ENCODE measurements at regions not wholly inside any gene's neighbourhood (a gene's known extent, or its start where the extent isn't known, plus 50 kb on each side); places are given as distances from the start of the nearest gene placed in this dataset.

- DNase-seq (ENCODE audit: low spot score, unreplicated experiment): no peak
- no peak for TF ChIP-seq CTCF (IDR thresholded peaks at IDR 0.05; ENCODE audit: unreplicated experiment)
- Mint-ChIP-seq H3K27me3 (no peaks in the 10 kb centered on the region), H3K4me1 (ENCODE audit: low read depth) (no peaks in the 10 kb centered on the region), H3K4me3 (ENCODE audit: low read depth) (no peak overlapping the region), H3K9me3 (ENCODE audit: low read depth) (peaks cover 23% of the 10 kb centered on the region), H3K27ac (no peak overlapping the region), H3K36me3 (ENCODE audit: insufficient read depth) (peaks cover 19% of the 10 kb centered on the region)
Measured at GRCh38 chrX:102860235-102860634, 76.8 kb upstream of the RAB40AL start.

GRCh38 chrX:102863735-102864134 lies 73.3 kb upstream of the RAB40AL start:
- Mint-ChIP-seq H3K4me3 (ENCODE audit: low read depth) (no peak overlapping the region), H3K27me3 (no peaks in the 10 kb centered on the region), H3K9me3 (ENCODE audit: low read depth) (peaks cover 7% of the 10 kb centered on the region), H3K36me3 (ENCODE audit: insufficient read depth) (peaks cover 5% of the 10 kb centered on the region), H3K4me1 (ENCODE audit: low read depth) (no peaks in the 10 kb centered on the region), H3K27ac (no peak overlapping the region)
- TF ChIP-seq CTCF (IDR thresholded peaks at IDR 0.05; ENCODE audit: unreplicated experiment): peak; percentile 75
- peak; percentile 62 for DNase-seq (ENCODE audit: low spot score, unreplicated experiment)

DNA sequence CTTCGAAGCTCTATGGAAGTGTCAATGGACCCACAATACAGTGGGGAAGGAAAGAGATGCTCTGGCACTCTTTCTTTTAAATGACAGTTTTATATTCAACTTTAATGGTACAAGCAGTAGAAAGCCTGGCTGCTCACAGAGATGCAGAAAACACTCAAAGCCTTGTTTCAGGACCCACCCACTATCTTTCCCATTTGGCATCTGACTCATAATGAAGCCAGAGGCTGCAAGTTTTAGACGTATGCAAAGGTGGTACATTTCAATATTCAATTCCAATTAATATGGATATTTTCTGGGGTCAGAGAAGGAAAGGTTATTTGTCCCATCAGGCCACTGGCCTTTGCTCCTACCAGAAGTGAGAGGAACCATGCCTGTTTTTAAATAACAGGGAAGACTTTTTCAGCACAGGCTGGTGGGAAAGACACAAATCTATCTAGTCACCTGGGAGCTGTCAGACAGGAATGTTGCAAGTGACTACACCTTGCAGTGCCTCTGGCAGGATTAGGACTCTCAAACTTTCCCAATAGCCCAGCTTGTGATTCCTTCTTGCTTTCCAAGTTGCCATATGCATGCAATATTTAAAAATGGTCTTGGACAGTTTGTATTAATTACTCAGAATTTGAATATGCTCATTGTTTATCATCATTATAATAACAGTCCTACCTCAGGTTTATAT lies 70.0 kb upstream of the RAB40AL start:
- no peak for DNase-seq (ENCODE audit: low spot score, unreplicated experiment)
- peaks cover 5% of the 10 kb centered on the region for H3K36me3 Mint-ChIP-seq (ENCODE audit: insufficient read depth)
- TF ChIP-seq CTCF (IDR thresholded peaks at IDR 0.05; ENCODE audit: unreplicated experiment): no peak
- no peaks in the 10 kb centered on the region for H3K4me1 Mint-ChIP-seq (ENCODE audit: low read depth)
- H3K27me3 Mint-ChIP-seq: no peaks in the 10 kb centered on the region
- peaks cover 5% of the 10 kb centered on the region for H3K9me3 Mint-ChIP-seq (ENCODE audit: low read depth)
- H3K27ac Mint-ChIP-seq: no peak overlapping the region
- no peak overlapping the region for H3K4me3 Mint-ChIP-seq (ENCODE audit: low read depth)

DNA sequence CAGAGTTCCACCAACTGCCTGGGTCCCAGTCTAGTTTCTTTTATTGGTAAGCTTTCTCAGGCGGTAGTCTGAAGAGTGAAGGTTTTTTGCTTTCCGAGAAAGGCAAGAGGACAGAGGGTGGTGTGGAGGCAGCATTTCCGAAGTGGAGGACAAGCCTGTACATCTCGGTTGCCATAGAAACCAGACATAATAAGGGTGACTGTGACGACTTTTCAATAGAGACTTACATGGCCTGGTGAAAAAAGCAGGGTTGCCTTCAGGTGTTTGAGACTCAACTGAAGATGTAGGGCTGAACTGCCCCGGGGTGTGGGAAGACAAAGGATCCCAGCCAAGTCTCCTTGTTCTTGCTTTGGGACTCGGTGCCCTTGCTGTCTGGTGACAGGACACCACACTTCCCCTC lies 53.6 kb upstream of the RAB40AL start:
- Mint-ChIP-seq H3K4me1 (ENCODE audit: low read depth) (no peaks in the 10 kb centered on the region), H3K4me3 (ENCODE audit: low read depth) (no peak overlapping the region), H3K36me3 (ENCODE audit: insufficient read depth) (peaks cover 9% of the 10 kb centered on the region), H3K9me3 (ENCODE audit: low read depth) (peaks cover 20% of the 10 kb centered on the region), H3K27me3 (no peaks in the 10 kb centered on the region), H3K27ac (no peak overlapping the region)
- TF ChIP-seq CTCF (IDR thresholded peaks at IDR 0.05; ENCODE audit: unreplicated experiment): no peak
- no peak for DNase-seq (ENCODE audit: low spot score, unreplicated experiment)
